Keratinocyte (primary cell): ENCODE measurements at regions not wholly inside any gene's neighbourhood (a gene's known extent, or its start where the extent isn't known, plus 50 kb on each side); places are given as distances from the start of the nearest gene placed in this dataset.

Experiments used
- DNase-seq: peaks from one replicate; pipeline ENCODE4 v3.0.0-alpha.2; 2011; ENCODE audit warnings: low read depth, missing footprints, low spot score
- FAIRE-seq: peaks from 2 replicates; lab custom pipeline; 2011; peaks lifted over from hg19 to GRCh38; lab: Jason Lieb, UNC
- H2AFZ ChIP-seq: 2 replicates; pipeline ENCODE4 v1.6.0; 2012; ENCODE audit warnings: low read length, control low read depth, inconsistent platforms; ENCODE audit not compliant: control insufficient read depth
- H3K27ac ChIP-seq: 2 replicates; pipeline ENCODE4 v1.5.1; 2011; ENCODE audit warnings: low read length; ENCODE audit not compliant: control insufficient read depth, insufficient read depth
- H3K27me3 ChIP-seq: 3 replicates; pipeline ENCODE4 v1.6.0; 2011; ENCODE audit warnings: low read length; ENCODE audit not compliant: control insufficient read depth, insufficient read depth; ENCODE audit errors: extremely low read depth
- H3K36me3 ChIP-seq, 2 experiments: 2 replicates in 1 of 2; 3 replicates in 1 of 2; pipeline ENCODE4 v1.5.1; 2011; ENCODE audit warnings: low read length in 2 of 2, mild to moderate bottlenecking in 1 of 2; ENCODE audit not compliant: control insufficient read depth in 2 of 2, insufficient read depth in 2 of 2; ENCODE audit errors: extremely low read depth in 1 of 2
- H3K4me1 ChIP-seq: 3 replicates; pipeline ENCODE4 v1.5.1; 2011; ENCODE audit warnings: low read length; ENCODE audit not compliant: control insufficient read depth, insufficient read depth; ENCODE audit errors: extremely low read depth
- H3K4me2 ChIP-seq: 3 replicates; pipeline ENCODE4 v1.6.0; 2011; ENCODE audit warnings: low read depth, low read length; ENCODE audit not compliant: control insufficient read depth, insufficient read depth; ENCODE audit errors: extremely low read depth
- H3K4me3 ChIP-seq, 3 experiments: fragments of 200-600 bp in 1 of 3; sonication (generic) in 1 of 3; 2 replicates in 2 of 3; 3 replicates in 1 of 3; pipeline ENCODE4 v1.5.1; 2011 to 2016; ENCODE audit warnings: low read length in 3 of 3, mild to moderate bottlenecking in 3 of 3, control low read depth in 2 of 3, inconsistent platforms in 1 of 3, low read depth in 1 of 3, mixed read lengths in 1 of 3, mixed run types in 1 of 3, moderate library complexity in 1 of 3; ENCODE audit not compliant: control insufficient read depth in 2 of 3, insufficient read depth in 2 of 3; ENCODE audit errors: extremely low read depth in 1 of 3
- H3K79me2 ChIP-seq: 2 replicates; pipeline ENCODE4 v1.6.0; 2012; ENCODE audit warnings: low read length; ENCODE audit not compliant: control insufficient read depth, insufficient read depth
- H3K9ac ChIP-seq: 3 replicates; pipeline ENCODE4 v1.6.0; 2011; ENCODE audit warnings: low read length; ENCODE audit not compliant: control insufficient read depth, insufficient read depth; ENCODE audit errors: extremely low read depth
- H3K9me1 ChIP-seq: 3 replicates; pipeline ENCODE4 v1.6.0; 2011; ENCODE audit warnings: low read length; ENCODE audit not compliant: control insufficient read depth, insufficient read depth; ENCODE audit errors: extremely low read depth
- H3K9me3 ChIP-seq: 2 replicates; pipeline ENCODE4 v1.5.1; 2012; ENCODE audit warnings: low read depth, low read length; ENCODE audit not compliant: control insufficient read depth
- H4K20me1 ChIP-seq: 3 replicates; pipeline ENCODE4 v1.6.0; 2011; ENCODE audit warnings: low read length; ENCODE audit not compliant: control insufficient read depth, insufficient read depth; ENCODE audit errors: extremely low read depth
- EZH2 ChIP-seq: IDR thresholded peaks from one replicate; pipeline ENCODE4 v1.6.1; 2012; ENCODE audit warnings: inconsistent platforms, mild to moderate bottlenecking, low read length, moderate library complexity
- dilution Hi-C: fragments of 300-500 bp; cut with MboI; formaldehyde crosslinking; loops from one replicate; pipeline ENCODE4 v1.7.0; 2020; ENCODE audit warnings: low sequenced_read_pairs; ENCODE audit not compliant: extremely low pct_ligation_motif_present
- TF ChIP-seq, protein P1 (sequence below), 3 experiments: IDR thresholded peaks in 1 of 3; conservative IDR thresholded peaks in 1 of 3; optimal IDR thresholded peaks in 1 of 3; 2 replicates in 2 of 3; 3 replicates in 1 of 3; pipeline versions ENCODE3 to v1.5.1; 2011; ENCODE audit warnings: low read length in 3 of 3, mild to moderate bottlenecking in 3 of 3, moderate library complexity in 2 of 3, control low read depth in 1 of 3, inconsistent platforms in 1 of 3; ENCODE audit not compliant: insufficient read depth in 2 of 3; ENCODE audit errors: extremely low read depth in 1 of 3

DNA sequence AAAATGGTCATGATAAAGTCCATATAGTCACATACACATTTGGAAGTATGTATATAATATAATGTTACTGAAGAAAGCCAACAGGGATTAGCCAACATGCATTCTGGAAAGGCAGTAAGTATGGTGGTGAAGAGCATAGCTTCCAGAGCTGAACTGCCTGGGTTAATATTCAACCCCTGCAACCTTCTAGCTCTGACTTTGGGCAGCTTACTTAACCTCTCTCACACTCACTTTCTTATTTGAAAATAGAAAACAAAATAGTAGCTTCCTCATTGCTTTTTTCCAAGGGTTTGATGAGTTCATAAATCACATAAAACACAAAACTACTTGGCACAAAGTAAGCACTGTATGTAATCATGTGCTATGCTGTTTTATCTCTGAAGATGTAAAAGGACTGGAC lies 216.4 kb downstream of the CHIC2 start:
- no peaks in the 10 kb centered on the region for H4K20me1 ChIP-seq
- H3K9me1 ChIP-seq = no peaks in the 10 kb centered on the region
- DNase-seq (no peak), FAIRE-seq (no peak)
- dilution Hi-C loops = no loop called here
- H3K4me2 ChIP-seq = no peak overlapping the region
- no peak overlapping the region for H3K4me3 ChIP-seq
- H3K9ac ChIP-seq = no peak overlapping the region
- H3K27me3 ChIP-seq = no peaks in the 10 kb centered on the region
- no peaks in the 10 kb centered on the region for H3K4me1 ChIP-seq
- no peaks in the 10 kb centered on the region for H3K79me2 ChIP-seq
- TF ChIP-seq EZH2 = no peak
- TF ChIP-seq, protein P1, sequence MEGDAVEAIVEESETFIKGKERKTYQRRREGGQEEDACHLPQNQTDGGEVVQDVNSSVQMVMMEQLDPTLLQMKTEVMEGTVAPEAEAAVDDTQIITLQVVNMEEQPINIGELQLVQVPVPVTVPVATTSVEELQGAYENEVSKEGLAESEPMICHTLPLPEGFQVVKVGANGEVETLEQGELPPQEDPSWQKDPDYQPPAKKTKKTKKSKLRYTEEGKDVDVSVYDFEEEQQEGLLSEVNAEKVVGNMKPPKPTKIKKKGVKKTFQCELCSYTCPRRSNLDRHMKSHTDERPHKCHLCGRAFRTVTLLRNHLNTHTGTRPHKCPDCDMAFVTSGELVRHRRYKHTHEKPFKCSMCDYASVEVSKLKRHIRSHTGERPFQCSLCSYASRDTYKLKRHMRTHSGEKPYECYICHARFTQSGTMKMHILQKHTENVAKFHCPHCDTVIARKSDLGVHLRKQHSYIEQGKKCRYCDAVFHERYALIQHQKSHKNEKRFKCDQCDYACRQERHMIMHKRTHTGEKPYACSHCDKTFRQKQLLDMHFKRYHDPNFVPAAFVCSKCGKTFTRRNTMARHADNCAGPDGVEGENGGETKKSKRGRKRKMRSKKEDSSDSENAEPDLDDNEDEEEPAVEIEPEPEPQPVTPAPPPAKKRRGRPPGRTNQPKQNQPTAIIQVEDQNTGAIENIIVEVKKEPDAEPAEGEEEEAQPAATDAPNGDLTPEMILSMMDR (optimal IDR thresholded peaks at IDR 0.05 in 1 of 3, IDR thresholded peaks at IDR 0.05 in 1 of 3, conservative IDR thresholded peaks at IDR 0.05 in 1 of 3; ENCODE audit: extremely low read depth in 1 of 3, insufficient read depth in 2 of 3, low read length in 3 of 3) = no peak
- H3K27ac ChIP-seq = no peak overlapping the region
- no peak overlapping the region for H2AFZ ChIP-seq
- H3K9me3 ChIP-seq = no peaks in the 10 kb centered on the region
- no peaks in the 10 kb centered on the region for H3K36me3 ChIP-seq

DNA sequence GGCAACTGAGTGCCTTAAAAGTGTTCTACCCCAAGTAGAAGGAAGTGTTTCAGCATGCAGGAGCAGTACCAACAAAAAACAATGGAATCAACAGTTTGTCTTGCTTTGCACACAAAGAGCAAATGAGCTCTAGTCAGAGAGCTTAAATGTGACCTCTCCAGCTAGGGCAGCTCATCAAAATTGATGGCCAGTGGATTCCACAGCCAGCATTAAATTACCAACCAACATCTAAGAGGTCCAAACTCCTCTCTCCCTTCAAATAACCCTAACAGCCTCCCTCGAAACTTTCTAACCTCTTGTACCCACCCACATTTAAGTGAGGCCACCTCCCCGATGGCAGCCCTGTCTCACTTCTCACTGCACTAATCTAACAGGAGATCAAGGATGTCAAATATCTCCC lies 219.9 kb downstream of the CHIC2 start:
- Histone ChIP-seq H3K27ac (no peak overlapping the region), H3K27me3 (no peaks in the 10 kb centered on the region), H3K36me3 (no peaks in the 10 kb centered on the region), H2AFZ (no peak overlapping the region), H3K9ac (no peak overlapping the region), H4K20me1 (no peaks in the 10 kb centered on the region), H3K4me2 (no peak overlapping the region), H3K9me1 (no peaks in the 10 kb centered on the region), H3K79me2 (no peaks in the 10 kb centered on the region), H3K4me3 (no peak overlapping the region), H3K9me3 (no peaks in the 10 kb centered on the region), H3K4me1 (no peaks in the 10 kb centered on the region)
- TF ChIP-seq EZH2 = no peak
- TF ChIP-seq, protein P1 (optimal IDR thresholded peaks at IDR 0.05 in 1 of 3, IDR thresholded peaks at IDR 0.05 in 1 of 3, conservative IDR thresholded peaks at IDR 0.05 in 1 of 3; ENCODE audit: extremely low read depth in 1 of 3, insufficient read depth in 2 of 3, low read length in 3 of 3) = no peak
- no peak for FAIRE-seq
- DNase-seq = no peak
- dilution Hi-C loops = no loop called here
